SH-SY5Y (cell line): ENCODE measurements at regions not wholly inside any gene's neighbourhood (a gene's known extent, or its start where the extent isn't known, plus 50 kb on each side); places are given as distances from the start of the nearest gene placed in this dataset.

Experiments used
- GATA2 ChIP-seq: IDR thresholded peaks from 2 replicates; pipeline ENCODE4 v1.6.1; 2011; ENCODE audit warnings: mild to moderate bottlenecking, low read depth, low read length
- GATA3 ChIP-seq: IDR thresholded peaks from 2 replicates; pipeline ENCODE4 v1.6.1; 2011; ENCODE audit warnings: low read depth, mild to moderate bottlenecking, low read length, moderate library complexity

GRCh38 chr9:81374459-81375186, 314.7 kb downstream of the TLE1 start:
- TF ChIP-seq GATA2 (no peak), GATA3 (no peak)
